Gastroesophageal sphincter (tissue), 4 donors: ENCODE measurements at regions not wholly inside any gene's neighbourhood (a gene's known extent, or its start where the extent isn't known, plus 50 kb on each side); places are given as distances from the start of the nearest gene placed in this dataset.
"Not testable (repeated sequence)": the region's sequence is repeated elsewhere in the genome, so short reads cannot be mapped to it uniquely, and the experiment has no call there.

Experiments used
- ATAC-seq: fragments of 150-250 bp; one replicate; pipeline ENCODE4 v1.9.1; 2016; ENCODE audit warnings: mild to moderate bottlenecking, moderate library complexity
- H3K27ac ChIP-seq, 4 donors: fragments of 200-600 bp; sonication (generic) in 3 of 4; 1 replicate in 3 of 4; 2 replicates in 1 of 4; pipeline ENCODE4 v1.5.1; 2016 to 2019
- H3K27me3 ChIP-seq: fragments of 200-600 bp; sonication (generic); one replicate; pipeline ENCODE4 v1.5.1; 2019
- H3K36me3 ChIP-seq, 2 donors: fragments of 200-600 bp; sonication (generic); one replicate each; pipeline ENCODE4 v1.5.1; 2019; ENCODE audit warnings: control low read depth in 1 of 2
- H3K4me1 ChIP-seq, 3 donors: fragments of 200-600 bp; sonication (generic); 1 replicate in 2 of 3; 2 replicates in 1 of 3; pipeline ENCODE4 v1.5.1; 2016 to 2019; ENCODE audit warnings: control low read depth in 2 of 3
- H3K4me3 ChIP-seq, 2 donors: fragments of 200-600 bp; sonication (generic); one replicate each; pipeline ENCODE4 v1.5.1; 2019; ENCODE audit warnings: mild to moderate bottlenecking in 1 of 2, moderate library complexity in 1 of 2
- H3K9me3 ChIP-seq, 3 donors: fragments of 200-600 bp; sonication (generic); one replicate each; pipeline ENCODE4 v1.5.1; 2017 to 2019; ENCODE audit warnings: control low read depth in 2 of 3
- EP300 ChIP-seq: sonication (generic); formaldehyde crosslinking; IDR thresholded peaks from one replicate; pipeline ENCODE4 v1.6.1; 2017; ENCODE audit warnings: antibody characterized with exemption, mild to moderate bottlenecking
- POLR2A ChIP-seq, 2 donors: fragments of 450-650 bp; IDR thresholded peaks; one replicate each; pipeline ENCODE4 v1.6.1; 2017; ENCODE audit warnings: antibody characterized with exemption in 2 of 2, mild to moderate bottlenecking in 2 of 2, moderate library complexity in 1 of 2
- POLR2AphosphoS5 ChIP-seq: sonication (generic); formaldehyde crosslinking; IDR thresholded peaks from one replicate; pipeline ENCODE4 v1.6.1; 2017; ENCODE audit warnings: antibody characterized with exemption
- WGBS, 2 donors: methylation state at CpG; one replicate each; pipeline ENCODE4 v1.1.5; 2018; ENCODE audit warnings: low coverage in 1 of 2; 5-methylcytosine and 5-hydroxymethylcytosine counted together
- TF ChIP-seq, protein P1 (sequence below), 4 experiments: fragments of 200-600 bp in 2 of 4; fragments of 450-650 bp in 2 of 4; sonication (generic) in 1 of 4; IDR thresholded peaks; one replicate each; pipeline ENCODE4 v1.5.1; 2017 to 2019; ENCODE audit warnings: antibody characterized with exemption in 4 of 4, mild to moderate bottlenecking in 2 of 4, moderate library complexity in 2 of 4

DNA sequence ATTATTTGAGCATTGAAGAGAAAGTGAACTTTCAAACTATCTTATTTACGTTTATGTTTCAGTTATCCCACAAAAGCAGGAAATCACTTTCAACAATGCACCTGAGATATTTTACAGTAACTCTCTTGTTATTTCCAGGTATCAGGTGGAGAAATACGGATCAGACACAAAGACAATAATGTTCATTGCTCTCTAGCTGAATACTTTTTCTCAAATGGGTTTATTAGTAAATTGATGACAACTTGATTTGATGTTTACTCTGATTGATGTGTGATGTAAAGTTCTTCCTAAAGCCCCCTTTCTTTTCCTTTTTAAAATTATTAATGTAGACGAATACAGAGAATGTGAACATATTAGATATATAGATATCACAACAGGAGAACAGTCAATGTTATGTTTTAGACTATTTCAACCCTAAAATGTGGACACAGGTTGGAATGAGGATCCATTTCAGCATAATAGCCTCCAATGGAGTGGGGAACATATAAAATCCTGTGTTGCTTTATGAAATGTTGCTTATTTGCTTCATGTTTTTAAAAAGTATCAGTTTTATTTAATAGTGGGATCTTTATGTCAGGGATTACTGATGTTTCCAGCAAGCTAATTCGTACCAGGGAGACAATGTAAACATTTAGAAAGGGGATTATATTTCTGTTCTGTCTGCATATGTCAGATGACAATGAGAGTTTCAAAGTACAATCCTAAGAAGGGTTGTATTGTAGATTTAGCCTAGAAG lies 1522.3 kb upstream of the TPTE start:
- no peak for TF ChIP-seq POLR2A (IDR thresholded peaks at IDR 0.05)
- TF ChIP-seq EP300: no peak
- no peak for TF ChIP-seq POLR2AphosphoS5
- TF ChIP-seq, protein P1, sequence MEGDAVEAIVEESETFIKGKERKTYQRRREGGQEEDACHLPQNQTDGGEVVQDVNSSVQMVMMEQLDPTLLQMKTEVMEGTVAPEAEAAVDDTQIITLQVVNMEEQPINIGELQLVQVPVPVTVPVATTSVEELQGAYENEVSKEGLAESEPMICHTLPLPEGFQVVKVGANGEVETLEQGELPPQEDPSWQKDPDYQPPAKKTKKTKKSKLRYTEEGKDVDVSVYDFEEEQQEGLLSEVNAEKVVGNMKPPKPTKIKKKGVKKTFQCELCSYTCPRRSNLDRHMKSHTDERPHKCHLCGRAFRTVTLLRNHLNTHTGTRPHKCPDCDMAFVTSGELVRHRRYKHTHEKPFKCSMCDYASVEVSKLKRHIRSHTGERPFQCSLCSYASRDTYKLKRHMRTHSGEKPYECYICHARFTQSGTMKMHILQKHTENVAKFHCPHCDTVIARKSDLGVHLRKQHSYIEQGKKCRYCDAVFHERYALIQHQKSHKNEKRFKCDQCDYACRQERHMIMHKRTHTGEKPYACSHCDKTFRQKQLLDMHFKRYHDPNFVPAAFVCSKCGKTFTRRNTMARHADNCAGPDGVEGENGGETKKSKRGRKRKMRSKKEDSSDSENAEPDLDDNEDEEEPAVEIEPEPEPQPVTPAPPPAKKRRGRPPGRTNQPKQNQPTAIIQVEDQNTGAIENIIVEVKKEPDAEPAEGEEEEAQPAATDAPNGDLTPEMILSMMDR (IDR thresholded peaks at IDR 0.05): no peak
- Histone ChIP-seq H3K9me3 (peaks cover 0 to 21% (median 9%) of the 10 kb centered on the region in 3 donors), H3K4me1 (peaks cover 0 to 4% (median 0%) of the 10 kb centered on the region in 3 donors), H3K27me3 (peaks cover 29% of the 10 kb centered on the region), H3K27ac (no peak overlapping the region), H3K36me3 (peaks cover 0 to 4% of the 10 kb centered on the region in 2 donors), H3K4me3 (no peak overlapping the region)
- no peak for ATAC-seq
- 22 to 25% methylated on average over 4 of the region's 4 CpGs for WGBS, 2 donors

DNA sequence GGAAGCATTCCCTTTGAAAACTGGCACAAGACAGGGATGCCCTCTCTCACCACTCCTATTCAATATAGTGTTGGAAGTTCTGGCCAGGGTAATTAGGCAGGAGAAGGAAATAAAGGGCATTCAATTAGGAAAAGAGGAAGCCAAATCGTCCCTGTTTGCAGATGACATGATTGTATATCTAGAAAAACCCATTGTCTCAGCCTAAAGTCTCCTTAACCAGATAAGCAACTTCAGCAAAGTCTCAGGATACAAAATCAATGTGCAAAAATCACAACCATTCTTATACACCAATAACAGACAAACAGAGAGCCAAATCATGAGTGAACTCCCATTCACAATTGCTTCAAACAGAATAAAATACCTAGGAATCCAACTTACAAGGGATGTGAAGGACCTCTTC lies 1521.3 kb upstream of the TPTE start:
- ATAC-seq, H3K4me3 ChIP-seq, H3K27ac ChIP-seq, H3K36me3 ChIP-seq, H3K4me1 ChIP-seq: not testable (repeated sequence)
- H3K9me3 ChIP-seq: peaks cover 0 to 21% (median 1%) of the 10 kb centered on the region in 3 donors
- 8 to 10% methylated on average over 1 of the region's 1 CpG for WGBS, 2 donors
- peaks cover 22% of the 10 kb centered on the region for H3K27me3 ChIP-seq

DNA sequence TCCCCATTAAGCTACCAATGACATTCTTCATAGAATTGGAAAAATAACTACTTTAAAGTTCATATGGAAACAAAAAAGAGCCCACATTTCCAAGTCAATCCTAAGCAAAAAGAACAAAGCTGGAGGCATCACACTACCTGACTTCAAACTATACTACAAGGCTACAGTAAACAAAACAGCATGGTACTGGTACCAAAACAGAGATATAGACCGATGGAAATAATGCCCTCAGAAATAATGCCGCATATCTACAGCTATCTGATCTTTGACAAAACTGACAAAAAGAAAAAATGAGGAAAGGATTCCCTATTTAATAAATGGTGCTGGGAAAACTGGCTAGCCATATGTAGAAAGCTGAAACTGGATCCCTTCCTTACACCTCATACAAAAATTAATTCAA lies 1520.7 kb upstream of the TPTE start:
- not testable (repeated sequence) for ATAC-seq, H3K4me3 ChIP-seq, H3K27ac ChIP-seq, H3K4me1 ChIP-seq, H3K36me3 ChIP-seq
- H3K27me3 ChIP-seq: peaks cover 27% of the 10 kb centered on the region
- H3K9me3 ChIP-seq: peaks cover 0 to 21% (median 0%) of the 10 kb centered on the region in 3 donors
- 72 to 74% methylated on average over 2 of the region's 2 CpGs for WGBS, 2 donors

DNA sequence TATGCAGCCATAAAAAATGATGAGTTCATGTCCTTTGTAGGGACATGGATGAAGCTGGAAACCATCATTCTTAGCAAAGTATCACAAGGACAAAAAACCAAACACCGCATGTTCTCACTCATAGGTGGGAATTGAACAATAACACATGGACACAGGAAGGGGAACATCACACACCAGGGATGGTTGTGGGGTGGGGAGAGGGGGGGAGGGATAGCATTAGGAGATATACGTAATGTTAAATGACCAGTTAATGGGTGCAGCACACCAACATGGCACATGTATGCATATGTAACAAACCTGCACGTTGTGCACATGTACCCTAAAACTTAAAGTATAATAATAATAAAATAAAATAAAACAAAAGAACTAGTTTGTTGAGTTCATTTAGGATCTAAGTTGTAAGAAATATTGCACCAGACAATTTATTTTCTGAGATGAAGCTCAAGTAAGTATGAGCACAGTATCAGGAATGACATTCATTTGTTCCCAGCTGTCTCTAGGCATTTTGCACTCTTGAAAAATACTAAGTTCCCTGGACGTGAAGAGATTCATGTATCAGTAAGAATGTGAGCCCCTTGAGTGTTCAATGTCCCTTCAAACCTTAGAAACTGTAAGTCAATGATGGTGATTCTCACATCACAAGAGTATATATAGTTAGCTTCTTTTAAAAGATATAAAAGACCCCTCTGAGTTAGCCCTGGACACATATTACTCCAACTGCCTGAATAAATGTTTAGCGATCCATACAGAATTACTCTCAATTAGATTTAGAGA lies 1519.3 kb upstream of the TPTE start:
- H3K36me3 ChIP-seq, H3K27ac ChIP-seq, H3K4me3 ChIP-seq, ATAC-seq, H3K4me1 ChIP-seq: not testable (repeated sequence)
- Histone ChIP-seq H3K9me3 (peaks cover 0 to 21% (median 0%) of the 10 kb centered on the region in 3 donors), H3K27me3 (peaks cover 29% of the 10 kb centered on the region)
- 51 to 66% methylated on average over 5 of the region's 5 CpGs for WGBS, 2 donors

DNA sequence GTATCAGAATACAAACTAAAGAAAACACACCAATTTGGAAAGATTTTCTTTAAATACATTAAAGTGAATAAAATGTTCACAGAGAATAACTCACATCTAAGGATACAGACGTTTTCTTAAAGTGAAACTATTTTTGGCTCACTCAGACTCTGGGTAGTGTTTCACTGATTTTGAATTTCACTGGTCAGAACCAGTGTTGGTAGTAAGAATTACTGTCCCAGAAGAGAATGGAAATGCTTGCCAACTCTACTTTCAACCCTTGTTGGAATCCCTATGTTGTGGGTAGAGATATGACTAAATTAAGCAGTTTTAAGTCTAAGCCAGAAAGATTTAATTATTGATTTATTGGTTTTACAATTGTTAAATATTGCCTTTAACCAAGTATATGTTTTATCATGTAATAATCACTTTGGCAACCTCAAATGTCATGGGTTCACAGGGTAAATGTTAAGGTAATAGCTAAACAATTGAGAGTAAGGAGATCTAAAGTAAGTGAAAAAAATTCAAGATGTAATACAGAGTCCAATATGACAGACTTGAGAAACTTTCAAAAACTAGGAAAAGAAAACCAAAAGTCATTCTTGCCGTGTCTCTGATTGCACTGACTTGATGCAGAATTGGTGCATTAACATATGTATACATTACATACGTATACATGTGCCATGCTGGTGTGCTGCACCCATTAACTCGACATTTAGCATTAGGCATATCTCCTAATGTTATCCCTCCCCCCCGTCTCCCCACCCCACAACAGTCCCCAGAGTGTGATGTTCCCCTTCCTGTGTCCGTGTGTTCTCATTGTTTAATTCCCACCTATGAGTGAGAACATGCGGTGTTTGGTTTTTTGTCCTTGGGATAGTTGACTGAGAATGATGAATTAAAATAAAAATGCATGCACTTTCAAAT lies 1517.2 kb upstream of the TPTE start:
- ATAC-seq, H3K4me3 ChIP-seq, H3K27ac ChIP-seq, H3K4me1 ChIP-seq, H3K36me3 ChIP-seq: not testable (repeated sequence)
- Histone ChIP-seq H3K9me3 (peaks cover 0 to 21% (median 0%) of the 10 kb centered on the region in 3 donors), H3K27me3 (peaks cover 49% of the 10 kb centered on the region)
- WGBS, 2 donors: 40 to 45% methylated on average over 7 of the region's 7 CpGs

DNA sequence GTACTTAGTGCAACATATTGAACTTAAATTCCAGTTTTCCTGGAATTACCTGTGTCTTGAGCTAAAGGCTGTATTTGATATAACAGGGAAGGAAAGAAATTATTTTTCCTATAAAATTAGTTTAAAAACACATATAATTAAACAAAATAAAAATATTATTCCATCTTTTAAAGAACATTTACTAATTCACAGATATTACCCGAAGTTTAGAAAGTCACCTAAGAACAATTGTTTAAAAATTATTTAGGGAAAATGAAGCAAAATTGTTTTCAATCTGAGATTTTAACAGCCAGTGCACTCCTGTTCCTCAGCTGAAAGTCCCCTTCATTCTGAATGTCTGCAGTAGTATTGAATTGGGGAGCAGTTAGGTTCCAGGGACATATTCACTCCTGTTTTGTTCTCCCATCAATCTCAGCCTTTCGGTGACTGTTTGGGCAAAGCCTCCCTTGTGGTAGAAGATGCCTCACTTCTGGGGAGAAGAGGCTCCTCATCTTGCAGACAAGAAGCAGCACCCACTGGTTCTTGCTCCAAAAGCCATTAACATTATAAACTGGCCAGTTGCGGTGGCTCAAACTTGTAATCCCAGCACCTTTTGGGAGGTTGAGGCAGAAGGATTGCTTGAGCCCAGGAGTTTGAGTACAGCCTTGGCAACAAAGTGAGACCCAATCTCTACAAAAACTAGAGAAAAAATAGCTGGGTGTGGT lies 1516.4 kb upstream of the TPTE start:
- not testable (repeated sequence) for H3K4me3 ChIP-seq, H3K4me1 ChIP-seq, H3K36me3 ChIP-seq, ATAC-seq, H3K27ac ChIP-seq
- Histone ChIP-seq H3K9me3 (peaks cover 0 to 18% (median 0%) of the 10 kb centered on the region in 3 donors), H3K27me3 (peaks cover 56% of the 10 kb centered on the region)
- WGBS, 2 donors: 41% methylated on average over 3 of the region's 3 CpGs

DNA sequence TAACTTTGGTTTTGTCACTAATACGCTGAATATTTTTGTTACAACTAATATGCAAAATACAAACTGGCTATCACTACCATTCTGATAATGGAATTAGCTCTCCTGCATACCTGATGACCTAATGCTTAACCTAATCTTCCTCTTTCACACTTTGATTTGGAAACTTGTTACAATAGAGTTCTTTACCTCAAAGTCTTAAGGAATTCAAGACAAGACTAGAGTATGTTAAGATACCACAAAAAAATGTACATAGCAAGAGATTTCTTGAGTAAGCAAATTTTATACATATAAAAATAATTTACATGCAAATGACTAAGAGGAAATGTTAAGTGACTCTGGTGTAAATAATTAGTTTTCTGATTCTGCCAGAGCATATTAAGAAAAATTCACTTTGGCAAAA lies 1515.7 kb upstream of the TPTE start:
- WGBS, 2 donors: 46 to 52% methylated on average over 1 of the region's 1 CpG

DNA sequence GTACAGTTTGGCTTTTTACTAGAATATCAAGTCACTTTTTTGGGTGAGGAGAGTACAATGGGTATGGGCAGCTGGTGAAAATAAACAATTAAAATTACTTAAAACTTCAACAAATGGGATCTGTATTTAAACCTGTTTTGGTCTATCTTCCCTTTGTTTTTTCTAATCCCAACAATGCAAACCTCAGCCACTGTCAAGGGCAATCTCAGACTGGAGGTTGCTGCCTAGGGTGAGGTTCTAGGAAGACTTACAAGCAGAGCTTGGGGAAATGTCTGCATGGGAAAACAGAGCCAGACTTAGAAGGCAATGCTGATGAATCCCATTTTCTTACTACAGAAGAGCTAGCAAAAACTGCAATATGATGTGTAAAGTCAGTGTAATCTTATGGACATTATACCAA lies 1515.3 kb upstream of the TPTE start:
- H3K9me3 ChIP-seq, H3K4me3 ChIP-seq, ATAC-seq, H3K27ac ChIP-seq, H3K36me3 ChIP-seq, H3K4me1 ChIP-seq: not testable (repeated sequence)
- H3K27me3 ChIP-seq: peaks cover 59% of the 10 kb centered on the region

More for the DNA sequence above, 1515.7 kb upstream of the TPTE start:
- ATAC-seq, H3K36me3 ChIP-seq, H3K4me1 ChIP-seq, H3K27ac ChIP-seq, H3K4me3 ChIP-seq: not testable (repeated sequence)
- peaks cover 56% of the 10 kb centered on the region for H3K27me3 ChIP-seq
- H3K9me3 ChIP-seq: peaks cover 0 to 12% (median 0%) of the 10 kb centered on the region in 3 donors

DNA sequence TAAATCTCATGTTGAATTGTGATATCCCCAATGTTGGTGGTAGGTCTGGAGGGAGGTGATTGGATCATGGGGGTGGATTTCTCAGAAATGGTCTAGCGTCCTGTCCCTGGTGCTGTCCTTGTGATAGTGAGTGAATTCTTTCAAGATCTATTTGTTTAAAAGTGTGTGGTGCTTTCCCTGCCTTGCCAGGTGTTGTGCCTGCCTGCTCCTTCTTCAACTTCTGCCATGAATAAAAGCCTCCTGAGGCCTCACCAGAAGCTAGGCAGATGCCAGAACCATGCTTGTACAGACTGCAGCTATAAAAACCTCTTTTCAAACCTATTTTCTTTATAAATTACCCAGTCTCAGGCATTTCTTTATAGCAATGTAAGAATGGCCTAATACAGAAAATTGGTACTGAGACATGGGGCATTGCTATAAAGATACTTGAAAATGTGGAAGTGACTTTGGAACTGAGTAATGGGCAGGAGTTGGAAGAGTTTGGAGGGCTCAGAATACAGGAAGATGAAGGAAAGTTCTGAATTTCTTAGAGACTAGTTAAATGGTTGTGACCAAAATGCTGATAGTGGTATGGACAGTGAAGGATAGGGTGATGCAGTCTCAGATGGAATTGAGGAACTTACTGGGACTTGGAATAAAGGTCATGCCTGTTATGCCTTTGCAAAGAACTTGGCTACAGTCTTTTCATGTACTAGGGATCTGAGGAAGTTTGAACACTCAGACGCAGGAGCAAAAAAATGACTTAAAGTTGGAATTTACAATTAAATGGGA lies 1514.6 kb upstream of the TPTE start:
- not testable (repeated sequence) for H3K4me3 ChIP-seq, H3K9me3 ChIP-seq, H3K4me1 ChIP-seq, H3K36me3 ChIP-seq, H3K27ac ChIP-seq, ATAC-seq
- WGBS, 2 donors: 39 to 49% methylated on average over 2 of the region's 2 CpGs
- peaks cover 65% of the 10 kb centered on the region for H3K27me3 ChIP-seq
